HG03025 (cell line): ENCODE measurements at regions not wholly inside any gene's neighbourhood (a gene's known extent, or its start where the extent isn't known, plus 50 kb on each side); places are given as distances from the start of the nearest gene placed in this dataset.

Experiments used
- ATAC-seq: cut with Tn5 transposase; IDR thresholded peaks from one replicate; pipeline ENCODE4 v1.9.1; 2021; ENCODE audit warnings: mild to moderate bottlenecking, moderate library complexity; ENCODE audit not compliant: unreplicated experiment, low FRiP score

GRCh38 chr20:39633689-39634088 is 671.5 kb downstream of the DHX35 start:
- ATAC-seq, result no peak

DNA sequence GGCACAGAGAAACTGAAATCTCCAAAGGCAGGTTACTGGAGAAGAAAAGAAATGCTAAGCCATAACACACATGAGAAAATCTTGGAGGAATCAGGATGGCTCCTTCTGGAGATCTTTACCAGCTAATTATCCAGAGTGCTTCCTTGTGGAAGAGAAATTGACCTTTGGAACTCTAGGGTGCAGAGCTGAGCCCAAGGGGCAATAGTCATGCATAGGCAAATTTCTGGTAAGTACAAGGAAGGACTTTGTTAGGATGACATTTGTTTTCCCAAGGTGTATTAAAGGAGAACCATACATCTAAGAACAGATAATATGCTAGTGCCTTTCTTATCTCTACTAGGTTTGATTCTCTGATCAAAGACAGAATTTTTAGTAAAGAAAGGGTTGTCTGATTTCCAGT is 670.6 kb downstream of the DHX35 start:
- ATAC-seq, result no peak

GRCh38 chr20:39632176-39632575 is 670.0 kb downstream of the DHX35 start:
- no peak for ATAC-seq

DNA sequence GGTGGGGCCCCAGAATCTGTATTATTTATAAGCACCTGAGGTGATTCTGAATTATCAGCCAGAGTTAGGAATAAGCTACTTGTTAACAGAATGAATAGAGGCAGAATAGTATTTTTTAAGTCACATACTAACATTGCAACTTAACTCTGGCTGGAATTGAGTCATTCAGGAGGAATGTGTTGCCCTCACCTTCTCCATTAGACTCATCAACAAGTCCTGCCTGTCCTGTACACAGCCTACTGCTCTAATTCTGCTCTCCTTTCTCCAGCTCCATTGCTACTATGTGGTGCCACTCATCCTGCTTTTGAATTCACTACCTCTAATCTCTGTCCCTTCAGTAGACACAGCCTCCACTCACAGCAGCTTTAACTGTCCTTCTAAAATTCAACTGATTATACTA is 669.4 kb downstream of the DHX35 start:
- no peak for ATAC-seq

GRCh38 chr20:39630215-39630908 is 668.2 kb downstream of the DHX35 start:
- no peak for ATAC-seq

GRCh38 chr20:39627765-39628164 is 665.6 kb downstream of the DHX35 start:
- no peak for ATAC-seq

- ATAC-seq, result no peak
Measured at GRCh38 chr20:39624316-39624715, 662.2 kb downstream of the DHX35 start.

DNA sequence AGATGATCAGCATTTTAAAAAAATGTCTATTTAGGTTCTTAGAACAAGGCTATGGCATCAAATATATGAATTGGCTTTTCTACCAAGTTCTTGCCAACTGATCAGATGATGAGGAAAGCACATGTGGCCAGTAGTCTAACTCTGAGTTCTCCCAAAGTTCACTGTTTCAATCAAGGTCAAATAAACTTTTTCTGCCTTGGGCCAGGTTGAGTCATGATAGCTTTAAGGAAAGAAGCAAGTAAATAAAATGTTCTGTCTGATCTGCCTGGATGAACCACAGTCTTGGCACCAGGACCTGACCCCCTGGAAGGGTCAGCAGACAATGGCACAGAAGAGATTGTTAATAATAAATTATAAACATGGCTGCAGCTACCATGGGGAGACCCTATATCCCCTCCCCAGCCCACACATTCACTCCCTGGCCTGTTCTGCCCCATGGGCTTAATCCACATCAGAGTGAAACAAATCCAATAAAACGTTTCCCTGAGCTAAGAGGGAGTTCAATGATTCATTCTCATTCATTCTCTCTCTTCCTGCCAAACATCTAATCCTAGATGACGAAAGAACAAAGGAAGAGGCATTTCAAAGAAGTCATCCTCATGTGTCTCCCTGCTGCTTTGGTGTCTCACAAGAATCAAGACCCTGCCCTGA is 661.6 kb downstream of the DHX35 start:
- ATAC-seq, result no peak

GRCh38 chr20:39619271-39619785 is 657.2 kb downstream of the DHX35 start:
- no peak for ATAC-seq

DNA sequence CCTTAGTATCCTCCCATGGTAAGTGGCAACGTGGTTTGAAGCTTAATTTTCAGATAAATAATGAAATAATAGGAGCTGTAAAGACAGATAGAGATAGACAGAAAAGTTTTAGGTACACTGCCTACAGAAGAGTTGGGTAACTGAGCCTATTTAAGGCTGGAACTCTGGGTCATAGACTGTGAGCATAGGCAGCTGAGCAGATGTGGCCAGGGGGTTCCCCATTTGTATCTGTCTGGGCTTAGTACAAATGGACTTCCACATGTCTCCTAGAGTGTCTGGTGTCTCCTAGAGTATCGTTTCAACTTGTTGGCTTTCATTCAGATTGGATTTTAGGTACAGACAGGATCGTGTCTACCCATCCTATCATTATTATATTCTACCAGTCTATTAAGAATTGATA is 649.8 kb downstream of the DHX35 start:
- ATAC-seq, result no peak

DNA sequence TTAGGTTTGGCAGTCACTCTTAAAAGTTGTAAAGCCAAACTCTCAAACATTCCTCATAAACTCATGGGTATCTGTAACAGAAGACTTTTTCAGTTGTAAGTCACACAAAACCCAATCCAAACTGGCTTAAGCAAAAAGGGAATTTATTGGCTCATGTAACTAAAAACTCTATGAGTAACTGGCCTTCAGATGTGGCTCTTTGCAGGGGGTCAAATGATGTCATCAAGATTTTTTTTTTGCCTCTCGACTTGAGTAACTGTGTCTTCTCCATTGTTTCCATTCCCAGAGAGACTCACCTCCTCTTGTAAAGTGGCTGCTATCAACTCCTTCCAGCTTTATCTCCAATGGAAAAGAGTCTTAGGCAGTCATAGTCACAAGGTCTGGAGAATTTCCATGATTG is 645.0 kb downstream of the DHX35 start:
- ATAC-seq, result no peak

- no peak for ATAC-seq
Measured at GRCh38 chr20:39605908-39606307, 643.8 kb downstream of the DHX35 start.

- ATAC-seq, result no peak
Measured at GRCh38 chr20:39605361-39605760, 643.2 kb downstream of the DHX35 start.

GRCh38 chr20:39603219-39603618 is 641.1 kb downstream of the DHX35 start:
- ATAC-seq, result no peak

DNA sequence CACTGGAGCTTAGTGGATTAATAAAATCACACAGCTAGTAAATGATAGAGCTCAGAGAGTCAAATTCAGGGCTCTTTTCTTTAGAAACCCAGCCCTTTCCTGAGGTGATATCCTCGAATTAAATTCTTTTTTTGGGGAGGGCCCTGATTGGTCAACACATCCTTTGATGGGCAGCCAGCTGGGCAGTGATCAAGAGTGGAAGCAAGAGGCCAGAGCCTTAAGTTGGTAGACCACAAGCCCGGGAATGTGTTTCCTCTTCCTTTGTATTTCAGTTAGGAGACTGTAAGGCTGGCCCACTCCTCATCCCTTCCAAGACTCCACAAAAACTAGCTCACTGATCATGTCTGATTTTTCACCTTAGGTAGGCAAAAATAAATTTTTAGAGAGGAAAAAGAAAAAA is 640.5 kb downstream of the DHX35 start:
- no peak for ATAC-seq

- ATAC-seq, result no peak
Measured at GRCh38 chr20:39600871-39601270, 638.7 kb downstream of the DHX35 start.

DNA sequence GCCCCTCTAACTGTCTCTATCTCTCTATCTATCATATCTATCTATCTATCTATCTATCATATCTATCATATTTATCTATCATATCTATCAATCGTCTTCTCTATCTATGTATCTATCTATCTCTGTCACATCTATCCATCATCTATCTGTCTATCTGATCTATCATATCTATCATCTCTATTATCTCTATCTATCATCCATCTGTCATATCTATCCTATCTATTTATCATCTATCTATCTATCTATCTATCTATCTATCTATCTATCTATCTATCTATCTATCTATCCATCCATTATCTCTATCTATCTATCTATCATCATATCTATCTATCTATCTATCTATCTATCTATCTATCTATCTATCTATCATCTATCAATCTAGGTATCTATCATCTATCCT is 638.0 kb downstream of the DHX35 start:
- no peak for ATAC-seq

GRCh38 chr20:39596554-39596953 is 634.4 kb downstream of the DHX35 start:
- no peak for ATAC-seq

GRCh38 chr20:39592371-39592770 is 630.2 kb downstream of the DHX35 start:
- no peak for ATAC-seq

DNA sequence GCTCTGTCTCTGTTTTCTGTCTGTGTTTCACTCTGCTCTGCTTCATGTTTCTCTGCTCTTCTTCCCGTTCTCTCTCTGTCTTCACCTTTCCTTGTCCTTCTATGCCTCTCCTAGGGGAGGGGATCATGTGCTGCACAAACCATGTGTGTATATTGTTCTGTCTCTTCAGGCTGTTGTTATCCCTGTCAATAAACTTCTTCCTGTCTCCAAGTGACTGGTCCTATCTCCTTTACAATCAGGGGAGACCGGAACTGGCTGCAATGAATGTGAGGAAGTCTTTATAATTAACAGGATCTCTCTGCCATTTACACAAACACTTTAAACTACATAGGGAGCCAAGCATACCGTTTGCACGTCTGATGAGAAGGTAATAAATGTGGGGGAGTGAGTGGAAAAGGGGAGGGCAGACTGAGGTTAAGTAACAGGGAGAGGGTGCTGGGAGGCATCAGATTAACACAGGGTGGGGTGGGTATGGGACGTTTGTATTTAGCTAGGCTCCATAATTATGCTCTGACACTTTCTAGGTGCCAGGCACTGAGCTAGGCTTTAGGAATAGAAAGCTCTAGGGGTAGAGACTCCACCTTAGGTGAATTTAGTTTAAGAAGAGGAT is 626.1 kb downstream of the DHX35 start:
- no peak for ATAC-seq

DNA sequence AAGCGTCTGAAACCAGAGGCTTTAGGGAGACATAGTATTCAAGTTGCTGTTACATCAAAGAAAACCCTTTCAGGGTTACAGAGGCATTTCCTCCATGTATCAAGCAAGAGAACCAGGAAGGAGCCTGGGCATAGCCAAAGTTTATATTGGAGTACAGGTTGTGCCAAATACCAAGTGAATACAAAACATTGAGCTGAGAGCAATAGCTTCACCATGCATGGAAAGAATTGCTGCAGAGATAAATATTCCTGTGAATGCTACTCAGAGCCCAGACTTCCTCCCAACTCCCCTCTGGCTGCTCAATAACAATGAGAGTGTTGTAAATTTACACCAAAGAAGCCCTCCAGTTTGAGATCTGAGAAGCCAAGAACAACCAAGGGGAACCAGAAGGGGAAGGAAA is 618.9 kb downstream of the DHX35 start:
- no peak for ATAC-seq

- ATAC-seq, result no peak
Measured at GRCh38 chr20:39576771-39577170, 614.6 kb downstream of the DHX35 start.
